Ishikawa (cell line): ENCODE measurements at regions not wholly inside any gene's neighbourhood (a gene's known extent, or its start where the extent isn't known, plus 50 kb on each side); places are given as distances from the start of the nearest gene placed in this dataset.

Experiments used
- CEBPB ChIP-seq: IDR thresholded peaks from 2 replicates; pipeline ENCODE4 v1.6.1; 2012
- CREB1 ChIP-seq: IDR thresholded peaks from 2 replicates; pipeline ENCODE4 v1.6.1; 2012; ENCODE audit warnings: low read depth
- EGR1 ChIP-seq: IDR thresholded peaks from 2 replicates; pipeline ENCODE4 v1.6.1; 2012
- EP300 ChIP-seq: IDR thresholded peaks from 2 replicates; pipeline ENCODE4 v1.6.1; 2012; ENCODE audit warnings: borderline replicate concordance
- FOXM1 ChIP-seq: IDR thresholded peaks from 2 replicates; pipeline ENCODE4 v1.6.1; 2012; ENCODE audit warnings: low read depth, borderline replicate concordance
- MAX ChIP-seq: IDR thresholded peaks from 2 replicates; pipeline ENCODE4 v1.6.1; 2012
- NFIC ChIP-seq: IDR thresholded peaks from 2 replicates; pipeline ENCODE4 v1.6.1; 2012
- RAD21 ChIP-seq: IDR thresholded peaks from 2 replicates; pipeline ENCODE4 v1.6.1; 2012; ENCODE audit warnings: low read depth
- REST ChIP-seq: IDR thresholded peaks from 2 replicates; pipeline ENCODE4 v1.6.1; 2012; ENCODE audit warnings: low read depth, mild to moderate bottlenecking
- TAF1 ChIP-seq: IDR thresholded peaks from 2 replicates; pipeline ENCODE4 v1.6.1; 2012; ENCODE audit warnings: low read depth, mild to moderate bottlenecking
- TCF12 ChIP-seq: IDR thresholded peaks from 2 replicates; pipeline ENCODE4 v1.6.1; 2012; ENCODE audit warnings: low read depth
- TEAD4 ChIP-seq: IDR thresholded peaks from 2 replicates; pipeline ENCODE4 v1.6.1; 2012
- USF1 ChIP-seq: IDR thresholded peaks from 2 replicates; pipeline ENCODE4 v1.6.1; 2012
- YY1 ChIP-seq: IDR thresholded peaks from 2 replicates; pipeline ENCODE4 v1.6.1; 2012; ENCODE audit warnings: low read depth
- ZBTB7A ChIP-seq: IDR thresholded peaks from 2 replicates; pipeline ENCODE4 v1.6.1; 2012; ENCODE audit warnings: low read depth

- TF ChIP-seq FOXM1 (no peak), USF1 (no peak), TCF12 (no peak), MAX (no peak), RAD21 (no peak), CEBPB (no peak), YY1 (no peak), CREB1 (no peak), TAF1 (no peak), EP300 (no peak), EGR1 (no peak), TEAD4 (no peak), ZBTB7A (no peak), NFIC (no peak), REST (no peak)
Observed at GRCh38 chr11:98835335-98835734, 185.4 kb upstream of the CNTN5 start.

- TF ChIP-seq EGR1 (no peak), EP300 (no peak), REST (no peak), TCF12 (no peak), CREB1 (no peak), CEBPB (no peak), ZBTB7A (no peak)
Observed at GRCh38 chr11:98836156-98836555, 184.6 kb upstream of the CNTN5 start.

- no peak for TF ChIP-seq TAF1
Observed at GRCh38 chr11:98842187-98842586, 178.6 kb upstream of the CNTN5 start.

GRCh38 chr11:98862169-98862568, 158.6 kb upstream of the CNTN5 start:
- TF ChIP-seq TAF1 (no peak), RAD21 (no peak), EP300 (no peak), TEAD4 (no peak), EGR1 (no peak), ZBTB7A (no peak), YY1 (no peak), MAX (no peak), REST (no peak), NFIC (no peak), CREB1 (no peak), USF1 (no peak), FOXM1 (no peak), CEBPB (no peak), TCF12 (no peak)

GRCh38 chr11:98871690-98872089, 149.1 kb upstream of the CNTN5 start:
- TF ChIP-seq YY1 (no peak), TAF1 (no peak), EP300 (no peak), TEAD4 (no peak), ZBTB7A (no peak), USF1 (no peak), FOXM1 (no peak), TCF12 (no peak), REST (no peak), MAX (no peak), EGR1 (no peak), CREB1 (no peak), NFIC (no peak), CEBPB (no peak), RAD21 (no peak)
